ENCODE measurements at regions not wholly inside any gene's neighbourhood (a gene's known extent, or its start where the extent isn't known, plus 50 kb on each side); places are given as distances from the start of the nearest gene placed in this dataset.
"Not testable (repeated sequence)": the region's sequence is repeated elsewhere in the genome, so short reads cannot be mapped to it uniquely, and the experiment has no call there.

GRCh38 chr1:100799548-100799947, 80.0 kb downstream of the VCAM1 start:
- Histone ChIP-seq H3K27ac (no peak overlapping the region), H3K4me3 (no peak overlapping the region), H3K9me3 (peaks cover 0 to 12% (median 0%) of the 10 kb centered on the region in 3 donors), H3K36me3 (no peaks in the 10 kb centered on the region), H3K27me3 (no peaks in the 10 kb centered on the region), H3K4me1 (peaks cover 0 to 7% (median 0%) of the 10 kb centered on the region in 3 donors)
- WGBS, 2 donors (ENCODE audit: low coverage in 1 of 2): 60 to 91% methylated on average over 1 to 2 of the region's 2 CpGs
- TF ChIP-seq EP300 (IDR thresholded peaks at IDR 0.05) (no peak), POLR2AphosphoS5 (IDR thresholded peaks at IDR 0.05) (no peak), POLR2A (IDR thresholded peaks at IDR 0.05) (no peak)
- TF ChIP-seq, protein P1, sequence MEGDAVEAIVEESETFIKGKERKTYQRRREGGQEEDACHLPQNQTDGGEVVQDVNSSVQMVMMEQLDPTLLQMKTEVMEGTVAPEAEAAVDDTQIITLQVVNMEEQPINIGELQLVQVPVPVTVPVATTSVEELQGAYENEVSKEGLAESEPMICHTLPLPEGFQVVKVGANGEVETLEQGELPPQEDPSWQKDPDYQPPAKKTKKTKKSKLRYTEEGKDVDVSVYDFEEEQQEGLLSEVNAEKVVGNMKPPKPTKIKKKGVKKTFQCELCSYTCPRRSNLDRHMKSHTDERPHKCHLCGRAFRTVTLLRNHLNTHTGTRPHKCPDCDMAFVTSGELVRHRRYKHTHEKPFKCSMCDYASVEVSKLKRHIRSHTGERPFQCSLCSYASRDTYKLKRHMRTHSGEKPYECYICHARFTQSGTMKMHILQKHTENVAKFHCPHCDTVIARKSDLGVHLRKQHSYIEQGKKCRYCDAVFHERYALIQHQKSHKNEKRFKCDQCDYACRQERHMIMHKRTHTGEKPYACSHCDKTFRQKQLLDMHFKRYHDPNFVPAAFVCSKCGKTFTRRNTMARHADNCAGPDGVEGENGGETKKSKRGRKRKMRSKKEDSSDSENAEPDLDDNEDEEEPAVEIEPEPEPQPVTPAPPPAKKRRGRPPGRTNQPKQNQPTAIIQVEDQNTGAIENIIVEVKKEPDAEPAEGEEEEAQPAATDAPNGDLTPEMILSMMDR (IDR thresholded peaks at IDR 0.05): no peak
- ATAC-seq: no peak

DNA sequence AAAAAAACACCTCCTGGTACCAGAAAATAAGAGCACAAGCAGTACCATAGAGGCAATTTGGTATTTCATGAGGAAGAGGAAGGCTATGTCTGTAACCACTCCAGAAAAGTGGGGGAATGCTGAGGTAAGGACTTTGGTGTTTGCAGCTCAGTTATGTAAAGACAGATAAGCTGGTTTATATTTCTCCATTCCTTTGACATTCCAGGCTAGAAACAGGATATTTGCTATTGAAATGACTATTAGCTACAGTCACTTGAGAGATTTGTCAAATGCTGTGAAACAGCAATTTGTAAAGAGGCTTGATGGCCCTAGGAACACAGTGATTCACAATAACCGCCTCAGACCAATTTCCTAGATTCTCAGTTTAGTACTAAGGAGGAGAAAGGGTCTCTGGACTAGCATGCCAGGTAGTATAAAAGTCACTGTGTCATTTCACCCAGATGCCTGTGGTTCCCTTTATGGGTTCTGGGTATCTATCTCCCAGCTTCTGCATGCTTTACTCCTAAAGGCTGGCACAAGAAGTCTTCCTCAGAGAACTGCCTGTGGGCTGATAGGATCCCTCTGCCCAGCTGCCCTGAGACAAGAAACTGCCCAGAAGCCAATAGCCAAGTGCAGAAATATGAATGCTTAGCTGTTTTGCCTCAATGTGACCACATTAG, 80.5 kb downstream of the VCAM1 start:
- Histone ChIP-seq H3K4me3 (no peak overlapping the region), H3K27me3 (no peaks in the 10 kb centered on the region), H3K4me1 (peaks cover 0 to 2% (median 0%) of the 10 kb centered on the region in 3 donors), H3K36me3 (no peaks in the 10 kb centered on the region), H3K27ac (no peak overlapping the region), H3K9me3 (peaks cover 0 to 12% (median 0%) of the 10 kb centered on the region in 3 donors)
- no peak for ATAC-seq
- 78% methylated on average over 1 of the region's 1 CpG; no CpG with 5 or more reads in 1 of the 2 donors for WGBS, 2 donors (ENCODE audit: low coverage in 1 of 2)
- TF ChIP-seq POLR2A (IDR thresholded peaks at IDR 0.05) (no peak), EP300 (IDR thresholded peaks at IDR 0.05) (no peak), POLR2AphosphoS5 (IDR thresholded peaks at IDR 0.05) (no peak)
- TF ChIP-seq, protein P1 (IDR thresholded peaks at IDR 0.05): no peak

GRCh38 chr1:100801256-100801655, 81.7 kb downstream of the VCAM1 start:
- H3K27ac ChIP-seq, H3K4me1 ChIP-seq, ATAC-seq, H3K27me3 ChIP-seq, H3K36me3 ChIP-seq, H3K4me3 ChIP-seq: not testable (repeated sequence)
- 98 to 100% methylated on average over 3 to 4 of the region's 4 CpGs for WGBS, 2 donors (ENCODE audit: low coverage in 1 of 2)
- H3K9me3 ChIP-seq: peaks cover 0 to 12% (median 0%) of the 10 kb centered on the region in 3 donors

DNA sequence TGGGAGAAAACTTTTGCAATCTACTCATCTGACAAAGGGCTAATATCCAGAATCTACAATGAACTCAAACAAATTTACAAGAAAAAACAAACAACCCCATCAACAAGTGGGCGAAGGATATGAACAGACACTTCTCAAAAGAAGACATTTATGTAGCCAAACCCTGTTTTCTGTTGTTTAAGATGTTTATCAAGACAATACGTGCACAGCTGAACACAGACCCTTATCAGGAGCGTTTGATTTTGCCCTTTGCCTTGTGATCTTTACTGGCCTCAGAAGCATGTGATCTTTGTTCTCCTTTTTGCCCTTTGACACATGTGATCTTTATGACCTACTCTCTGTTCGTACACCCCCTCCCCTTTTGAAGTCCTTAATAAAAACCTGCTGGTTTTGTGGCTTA, 83.7 kb downstream of the VCAM1 start:
- not testable (repeated sequence) for H3K27ac ChIP-seq, H3K4me1 ChIP-seq, H3K27me3 ChIP-seq, H3K36me3 ChIP-seq, H3K4me3 ChIP-seq, ATAC-seq
- peaks cover 0 to 12% (median 0%) of the 10 kb centered on the region in 3 donors for H3K9me3 ChIP-seq
- WGBS, 2 donors (ENCODE audit: low coverage in 1 of 2): 74 to 96% methylated on average over 4 of the region's 4 CpGs

DNA sequence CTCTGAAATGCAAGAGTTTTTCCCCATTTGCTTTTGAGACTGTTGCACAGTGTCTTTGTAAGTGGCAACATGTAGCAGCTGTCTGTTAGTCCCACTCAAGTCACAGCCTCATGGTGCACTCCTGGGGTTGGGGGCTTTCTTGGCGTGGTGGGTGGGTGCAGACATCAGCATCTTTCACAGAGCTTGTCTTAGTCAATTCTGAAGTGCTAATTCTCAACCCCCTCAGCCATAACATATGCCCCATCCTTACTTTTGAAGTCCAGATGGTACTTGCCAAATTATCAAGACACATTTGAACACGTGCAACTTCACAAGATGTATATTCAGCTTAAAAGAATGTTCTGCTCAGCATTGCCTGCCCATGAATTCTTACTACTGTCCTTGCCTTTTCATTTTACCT, 87.1 kb downstream of the VCAM1 start:
- TF ChIP-seq EP300 (IDR thresholded peaks at IDR 0.05) (no peak), POLR2AphosphoS5 (IDR thresholded peaks at IDR 0.05) (no peak), POLR2A (IDR thresholded peaks at IDR 0.05) (no peak)
- TF ChIP-seq, protein P1 (IDR thresholded peaks at IDR 0.05): no peak
- 53 to 71% methylated on average over 1 to 2 of the region's 2 CpGs for WGBS, 2 donors (ENCODE audit: low coverage in 1 of 2)

GRCh38 chr1:100810360-100810759, 84.3 kb downstream of the EXTL2 start:
- Histone ChIP-seq H3K27ac (no peak overlapping the region), H3K9me3 (no peaks in the 10 kb centered on the region), H3K36me3 (no peaks in the 10 kb centered on the region), H3K4me3 (no peak overlapping the region), H3K4me1 (no peaks in the 10 kb centered on the region), H3K27me3 (no peaks in the 10 kb centered on the region)
- peak; percentile 24 for TF ChIP-seq POLR2AphosphoS5 (IDR thresholded peaks at IDR 0.05)
- no peak for TF ChIP-seq EP300 (IDR thresholded peaks at IDR 0.05)
- TF ChIP-seq, protein P1 (IDR thresholded peaks at IDR 0.05): no peak
- TF ChIP-seq POLR2A (IDR thresholded peaks at IDR 0.05): no peak
- ATAC-seq: no peak
- WGBS, 2 donors (ENCODE audit: low coverage in 1 of 2): 61 to 75% methylated on average over 4 of the region's 4 CpGs

More for the DNA sequence above, 87.1 kb downstream of the VCAM1 start:
- H3K27ac ChIP-seq: no peak overlapping the region
- no peak overlapping the region for H3K4me3 ChIP-seq
- H3K9me3 ChIP-seq: peaks cover 0 to under 1% (median 0%) of the 10 kb centered on the region in 3 donors
- no peaks in the 10 kb centered on the region for H3K4me1 ChIP-seq
- ATAC-seq: no peak
- H3K36me3 ChIP-seq: no peaks in the 10 kb centered on the region
- H3K27me3 ChIP-seq: no peaks in the 10 kb centered on the region
